Lung microvascular endothelial cell (primary cell): ENCODE measurements at regions not wholly inside any gene's neighbourhood (a gene's known extent, or its start where the extent isn't known, plus 50 kb on each side); places are given as distances from the start of the nearest gene placed in this dataset.
"Not testable (repeated sequence)": the region's sequence is repeated elsewhere in the genome, so short reads cannot be mapped to it uniquely, and the experiment has no call there.

Experiments
- DNase-seq, 2 donors: peaks; one replicate each; pipeline versions ENCODE4 v3.0.0 to v3.0.0-alpha.2; 2010; ENCODE audit warnings: low read depth in 2 of 2

DNA sequence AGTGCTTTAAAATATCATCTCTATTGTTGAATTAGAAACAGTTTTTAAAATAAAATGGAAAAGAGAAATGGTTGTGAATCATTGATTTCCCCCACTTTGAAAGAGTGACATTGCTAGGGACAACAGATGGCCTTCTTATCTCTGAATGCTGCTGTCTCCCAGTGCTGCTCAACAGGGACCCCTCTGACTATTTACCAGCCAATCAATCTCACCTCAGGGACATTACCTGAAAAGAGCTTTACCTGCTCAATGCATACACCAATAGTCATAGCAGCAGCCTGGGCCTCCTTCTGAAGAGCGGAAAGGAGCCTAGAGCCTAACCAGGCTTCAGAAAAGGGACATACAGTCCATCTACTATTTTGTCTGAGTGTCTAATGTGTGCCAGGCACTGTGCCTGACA, 162.8 kb downstream of the CGGBP1 start:
- no peak for DNase-seq

DNA sequence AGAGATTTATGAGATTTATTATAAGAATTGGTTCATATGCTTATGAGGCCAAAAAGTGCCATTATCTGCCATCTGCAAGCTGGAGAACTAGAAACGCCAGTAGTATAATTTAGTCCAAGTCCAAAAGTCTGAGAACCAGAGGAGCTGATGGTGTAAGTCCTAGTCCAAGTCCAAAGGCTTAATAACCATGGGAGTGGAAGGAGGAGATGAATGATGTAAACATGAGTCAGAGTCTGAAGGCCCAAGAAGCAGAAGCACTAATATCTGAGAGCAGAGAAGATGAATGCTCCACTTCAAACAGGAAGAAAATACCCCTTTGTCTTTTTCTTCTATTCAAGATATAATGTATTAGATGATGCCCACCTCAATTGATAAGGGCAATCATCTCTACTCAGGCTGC, 185.7 kb downstream of the CGGBP1 start:
- DNase-seq, result peak in 1 of 2 donors; percentile 16

DNA sequence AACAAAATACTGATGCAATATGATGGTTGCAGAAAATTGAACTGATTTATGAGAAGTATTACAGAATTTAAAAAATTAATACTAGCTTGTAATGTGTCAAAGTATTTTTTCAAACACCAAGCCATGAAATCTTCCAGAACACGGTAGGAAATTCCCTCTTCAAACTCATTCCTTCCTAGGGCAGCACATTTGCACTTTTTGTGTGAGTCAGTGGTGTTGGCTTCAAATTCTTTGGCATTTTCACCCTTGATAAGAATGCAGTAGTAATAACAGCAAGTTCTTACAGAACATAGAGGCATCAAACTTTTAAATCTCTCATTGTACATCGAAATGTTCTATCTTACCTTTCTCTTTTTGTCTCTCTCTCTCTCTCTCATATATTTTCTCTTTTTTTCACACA, 191.8 kb downstream of the CGGBP1 start:
- DNase-seq, result peak in 1 of 2 donors; percentile 30

DNA sequence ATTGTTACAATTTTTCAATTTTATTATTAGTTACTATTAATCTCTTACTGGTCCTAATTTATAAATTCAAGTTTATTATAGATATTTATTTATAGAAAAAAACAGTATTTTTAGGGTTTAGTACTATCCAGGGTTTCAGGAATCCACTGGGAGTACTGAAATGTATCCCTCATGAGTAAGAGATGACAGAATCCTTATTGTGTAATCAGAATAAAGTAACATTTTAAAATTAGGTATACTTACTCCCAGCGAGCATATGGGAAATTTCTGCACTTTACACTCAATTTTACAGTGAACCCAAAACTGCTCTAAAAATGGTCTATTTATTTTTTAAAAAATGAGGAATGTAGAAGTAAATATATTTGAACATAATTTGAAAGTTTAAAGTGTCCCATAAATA, 202.7 kb downstream of the CGGBP1 start:
- DNase-seq, result no peak

DNA sequence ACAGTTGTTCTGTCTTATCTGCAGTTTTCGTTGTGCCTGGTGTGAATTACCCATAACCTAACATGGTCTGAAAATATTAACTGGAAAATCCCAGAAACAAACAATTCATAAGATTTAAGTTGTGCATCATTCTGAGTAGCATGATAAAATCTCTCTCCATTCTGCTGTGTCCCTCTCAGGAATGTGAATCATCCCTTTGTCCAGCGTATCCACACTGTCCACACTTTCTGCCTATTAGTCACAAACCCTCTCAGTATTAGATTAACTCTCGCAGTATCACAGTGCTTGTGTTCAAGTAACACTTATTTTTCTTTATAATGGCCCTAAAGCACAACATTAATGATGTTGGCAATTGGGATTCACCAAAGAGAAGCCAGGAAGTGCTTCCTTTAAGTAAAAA, 203.2 kb downstream of the CGGBP1 start:
- peak; percentile 12 to 45 for DNase-seq

DNA sequence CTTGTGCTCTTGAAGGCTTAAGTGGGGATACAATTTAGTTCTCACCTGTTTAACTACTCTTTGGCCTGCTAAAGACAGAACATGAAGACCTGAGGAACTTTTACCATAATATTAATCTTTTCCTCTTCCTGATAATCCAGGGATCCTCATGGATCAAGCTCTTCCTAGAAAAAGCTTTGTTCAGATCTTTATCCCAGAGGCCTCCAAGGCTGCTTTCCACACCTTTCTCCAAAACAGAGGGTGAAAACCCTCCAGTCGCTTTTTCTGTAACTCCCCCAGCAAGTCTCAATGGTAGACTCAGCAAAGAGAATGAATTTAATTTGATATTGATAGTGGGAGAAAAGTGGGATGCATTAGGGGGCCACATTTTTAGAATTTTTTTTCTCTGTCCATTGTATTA, 203.6 kb downstream of the CGGBP1 start:
- no peak for DNase-seq

DNA sequence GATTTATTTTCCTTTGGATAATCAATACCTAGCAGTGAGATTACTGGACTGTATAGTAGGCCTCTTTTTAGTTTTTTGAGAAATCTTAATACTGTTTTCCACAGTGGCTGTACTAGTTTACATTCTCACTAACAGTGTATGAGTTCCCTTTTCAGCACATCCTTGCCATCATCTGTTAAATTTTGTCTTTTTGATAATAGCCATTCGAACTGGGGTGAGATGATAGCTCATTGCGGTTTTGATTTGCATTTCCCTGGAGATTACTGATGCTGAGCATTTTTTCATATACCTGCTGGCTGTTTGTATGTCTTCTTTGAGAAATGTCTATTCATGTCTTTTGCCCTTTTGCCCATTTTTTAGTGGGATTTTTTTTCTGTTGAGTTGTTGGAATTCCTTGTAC, 210.8 kb downstream of the CGGBP1 start:
- no peak for DNase-seq

DNA sequence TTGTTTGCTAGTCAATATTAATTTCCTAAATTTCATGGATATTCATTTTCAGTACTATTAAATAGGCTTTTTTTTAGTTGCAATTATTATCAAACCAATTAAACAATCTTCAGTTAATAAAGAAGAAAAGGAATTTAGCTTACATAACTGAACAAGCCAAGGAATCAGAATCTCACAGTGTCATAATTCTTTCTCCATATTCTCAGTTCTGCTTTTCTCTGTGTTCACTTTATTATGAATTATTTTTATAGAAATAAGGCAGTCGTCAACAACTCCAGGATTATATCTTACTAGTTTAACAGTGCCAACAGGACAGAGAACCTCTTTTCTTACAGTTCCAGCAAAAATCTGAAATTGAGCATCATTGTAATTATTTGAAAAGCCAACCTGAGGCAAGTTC, 221.7 kb downstream of the CGGBP1 start:
- no peak for DNase-seq

DNA sequence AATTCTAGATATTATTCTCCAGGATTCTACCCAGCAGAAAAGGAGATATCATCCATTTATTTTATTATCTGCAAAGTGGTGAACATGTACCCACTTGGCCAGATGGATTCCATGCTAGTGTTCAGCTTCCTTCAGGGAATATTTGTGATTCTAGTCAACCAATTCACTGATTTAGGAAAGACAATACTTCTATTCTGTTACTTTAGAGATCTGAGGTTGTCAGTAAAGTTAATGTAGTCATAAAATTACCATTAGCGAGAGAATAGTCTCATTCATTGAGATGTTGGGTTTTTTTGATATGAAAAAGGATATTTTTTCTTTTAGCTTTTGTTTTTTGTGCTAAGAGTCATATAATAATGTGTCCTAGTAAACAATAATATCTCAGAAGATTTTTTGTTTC, 222.8 kb downstream of the CGGBP1 start:
- DNase-seq, result no peak

DNA sequence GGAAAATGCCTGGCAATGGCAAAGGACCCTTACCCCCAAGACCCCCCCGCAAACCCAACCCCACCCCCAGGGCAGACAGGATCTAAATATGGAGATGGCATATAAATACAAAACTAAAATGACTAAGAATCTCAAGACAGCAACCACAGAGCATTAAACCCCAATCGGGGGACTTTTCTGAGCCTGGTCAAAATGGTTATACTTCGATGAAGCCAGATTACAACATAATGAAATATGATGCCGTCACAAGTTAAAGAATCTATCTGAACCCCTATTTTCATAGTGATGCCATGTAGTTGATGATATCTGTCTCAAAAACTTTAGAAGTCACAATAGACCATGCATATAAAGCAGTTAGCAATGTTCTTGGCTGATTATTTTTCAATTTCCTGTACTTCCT, 223.6 kb downstream of the CGGBP1 start:
- no peak for DNase-seq

DNA sequence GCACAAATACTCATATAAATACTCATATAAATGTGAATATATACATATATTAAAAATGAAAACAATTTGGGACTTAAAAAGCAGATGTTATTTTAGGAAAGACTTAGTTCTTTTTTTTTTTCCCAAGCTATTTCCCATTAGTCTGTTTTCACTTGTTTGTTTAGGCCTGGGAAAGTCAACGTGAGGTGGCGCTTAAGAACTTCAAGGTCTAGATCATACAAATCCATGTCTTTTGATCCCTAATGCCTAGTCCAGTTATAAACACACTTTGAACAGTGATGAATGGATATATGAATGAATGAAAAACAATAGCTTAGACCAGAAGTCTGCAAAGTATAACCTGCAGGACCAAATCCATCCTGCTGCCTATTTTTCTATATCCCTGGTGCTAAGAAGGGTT, 224.5 kb downstream of the CGGBP1 start:
- no peak for DNase-seq

DNA sequence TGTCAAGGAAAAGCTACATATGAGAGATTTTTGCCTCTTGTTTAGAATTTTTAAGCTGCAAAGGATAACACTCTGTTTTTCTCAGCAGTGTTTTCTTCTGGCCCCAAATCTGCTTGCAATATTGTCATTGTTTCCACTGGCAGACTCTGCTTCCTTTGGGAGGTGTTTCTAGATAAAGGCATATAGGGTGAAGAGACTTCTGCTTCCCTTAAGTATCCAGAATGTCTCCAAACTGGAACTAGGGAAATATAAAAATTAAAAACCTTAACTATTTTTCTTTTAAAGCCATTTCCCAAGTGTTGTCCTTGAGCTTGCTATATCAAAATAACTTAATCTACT, 225.8 kb downstream of the CGGBP1 start:
- DNase-seq, result no peak

DNA sequence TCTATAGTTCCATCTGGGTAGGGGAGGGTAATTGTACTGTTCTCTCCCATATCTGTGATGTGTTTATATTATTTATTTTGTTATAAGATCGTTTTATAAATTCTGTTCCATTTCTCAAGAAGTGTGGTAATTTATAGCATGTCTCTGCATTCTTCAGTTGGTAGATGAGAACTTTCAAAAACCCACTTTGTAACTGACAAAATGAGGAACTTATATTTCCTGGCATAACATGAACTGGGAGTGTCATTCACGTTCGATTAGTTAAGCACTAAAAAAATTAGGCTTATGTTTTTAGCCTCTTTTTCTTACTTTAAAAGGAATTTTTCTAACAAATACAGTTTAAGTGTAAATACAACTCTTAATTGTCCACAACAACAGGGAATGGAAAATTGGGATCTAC, 230.8 kb downstream of the CGGBP1 start:
- DNase-seq, result no peak

DNA sequence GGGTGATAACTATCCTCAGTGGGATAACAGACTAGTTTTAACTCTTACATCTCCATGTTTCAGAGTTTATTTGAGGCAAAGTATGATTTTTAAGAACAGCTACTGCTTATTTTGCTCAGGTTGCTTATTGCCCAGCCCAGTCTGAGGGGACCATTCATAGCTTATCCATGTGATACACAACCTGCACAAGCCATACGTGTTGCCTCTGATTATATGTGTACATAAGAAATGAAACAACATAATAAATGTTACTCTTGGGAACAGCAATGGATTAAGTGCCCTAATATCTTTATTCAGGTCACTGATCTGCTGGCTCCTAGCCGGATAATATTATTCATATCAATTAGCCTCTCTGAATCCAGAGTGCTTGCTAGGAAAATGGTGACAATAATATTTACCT, 236.2 kb downstream of the CGGBP1 start:
- no peak for DNase-seq

DNA sequence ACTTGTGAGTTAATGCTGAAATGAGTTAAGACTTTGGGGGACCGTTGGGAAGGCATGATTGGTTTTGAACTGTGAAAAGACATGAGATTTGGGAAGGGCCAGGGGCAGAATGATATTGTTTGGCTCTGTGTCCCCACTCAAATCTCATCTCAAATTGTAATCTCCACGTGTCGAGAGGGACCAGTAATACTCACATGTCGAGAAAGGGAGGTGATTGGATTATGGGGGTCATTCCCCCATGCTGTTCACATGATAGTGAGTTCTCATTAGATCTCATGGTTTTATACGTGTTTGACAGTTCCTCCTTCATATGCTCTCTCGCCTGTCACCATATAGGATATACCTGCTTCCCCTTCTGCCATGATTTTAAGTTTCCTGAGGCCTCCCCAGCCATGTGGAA, 245.3 kb downstream of the CGGBP1 start:
- not testable (repeated sequence) for DNase-seq

DNA sequence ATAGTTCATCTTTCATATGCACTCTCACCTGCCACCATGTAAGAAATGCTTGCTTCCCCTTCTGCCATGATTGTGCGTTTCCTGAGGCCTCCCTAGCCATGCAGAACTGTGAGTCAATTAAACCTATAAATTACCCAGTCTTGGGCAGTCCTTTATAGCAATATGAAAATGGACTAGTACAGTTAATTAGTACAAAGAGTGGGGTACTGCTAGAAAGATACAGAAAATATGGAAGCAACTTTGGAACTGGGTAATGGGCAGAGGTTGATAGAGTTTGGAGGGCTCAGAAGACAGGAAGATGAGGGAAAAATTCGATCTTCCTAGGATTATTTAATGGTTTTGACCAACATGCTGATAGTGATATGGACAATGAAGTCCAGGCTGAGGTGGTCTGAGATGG, 246.9 kb downstream of the CGGBP1 start:
- DNase-seq, result no peak

DNA sequence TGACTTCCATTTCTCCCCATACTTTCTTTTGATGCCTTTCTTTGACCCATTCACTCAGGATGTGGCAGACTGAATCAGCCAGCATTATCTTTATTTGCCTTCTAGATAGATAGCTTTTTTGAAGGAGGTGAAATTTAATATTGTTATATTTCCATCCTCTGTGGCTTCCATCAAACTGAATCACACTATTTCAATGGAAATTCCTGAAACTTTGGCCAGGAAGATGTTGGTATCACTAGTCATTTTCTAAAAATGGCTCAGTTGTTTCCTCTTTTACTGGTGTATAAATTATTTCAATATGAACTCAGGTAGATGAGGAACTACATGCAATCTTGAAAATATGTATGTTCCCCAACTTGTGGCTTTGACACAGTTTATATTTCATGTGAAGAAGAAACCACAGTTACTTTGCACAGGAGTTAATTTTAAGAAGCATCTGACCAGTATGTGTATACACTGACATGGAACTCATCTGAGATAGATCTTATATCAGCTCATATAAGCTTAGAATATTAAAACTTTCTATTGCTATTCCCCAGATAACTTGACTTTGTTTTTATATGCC, 248.3 kb downstream of the CGGBP1 start:
- peak in 1 of 2 donors; percentile 2 for DNase-seq

DNA sequence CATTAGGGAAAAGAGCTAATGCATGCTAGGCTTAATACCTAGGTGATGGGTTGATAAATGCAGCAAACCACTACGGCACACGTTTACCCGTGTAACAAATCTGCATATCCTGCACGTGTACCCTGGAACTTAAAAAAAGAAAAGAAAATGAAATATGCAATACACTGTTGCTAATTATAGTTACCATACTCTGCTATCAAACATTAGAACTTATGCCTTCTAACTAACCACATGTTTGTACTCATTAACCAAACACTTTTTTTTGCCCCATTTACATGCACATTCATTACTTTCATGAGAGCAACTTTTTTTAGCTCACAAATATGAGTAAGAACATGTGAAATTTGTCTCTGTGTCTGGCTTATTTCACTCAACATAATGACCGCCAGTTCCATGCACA, 253.1 kb downstream of the CGGBP1 start:
- no peak for DNase-seq

DNA sequence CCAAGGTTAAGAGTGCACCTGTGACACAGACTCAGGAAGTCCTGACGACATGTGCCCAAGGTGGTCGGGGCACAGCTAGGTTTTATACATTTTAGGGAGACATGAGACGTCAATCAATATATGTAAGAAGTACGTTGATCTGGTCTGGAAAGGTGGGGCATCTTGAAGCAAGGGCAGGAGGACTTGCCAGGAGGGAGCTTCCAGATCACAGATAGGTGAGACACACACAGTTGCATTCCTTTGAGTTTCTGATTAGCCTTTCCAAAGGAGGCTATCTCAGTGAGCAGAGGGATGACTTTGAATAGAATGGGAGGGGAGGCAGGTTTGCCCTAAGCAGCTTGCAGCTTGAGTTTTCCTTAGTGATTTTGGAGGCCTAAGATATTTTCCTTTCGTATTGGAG, 257.4 kb downstream of the CGGBP1 start:
- no peak for DNase-seq

DNA sequence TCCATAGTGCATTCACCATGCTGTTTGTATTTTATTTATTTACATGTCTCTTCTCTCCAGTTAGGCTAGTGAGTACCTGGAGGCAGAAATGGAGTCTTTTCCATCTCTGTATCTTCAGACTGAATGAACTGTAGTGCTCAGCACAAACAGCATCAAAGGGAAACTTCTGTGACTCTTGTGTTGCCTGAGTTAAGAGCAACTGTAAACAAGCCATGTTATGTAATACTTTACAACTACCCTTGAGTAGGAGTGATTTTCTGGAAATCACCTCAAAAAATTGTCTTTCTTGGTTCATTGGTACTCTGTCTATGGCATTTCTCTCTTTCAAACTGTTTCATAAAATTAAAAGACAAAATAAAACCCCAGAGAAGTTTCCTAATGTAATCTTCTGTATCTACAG, 258.3 kb downstream of the CGGBP1 start:
- DNase-seq, result no peak

DNA sequence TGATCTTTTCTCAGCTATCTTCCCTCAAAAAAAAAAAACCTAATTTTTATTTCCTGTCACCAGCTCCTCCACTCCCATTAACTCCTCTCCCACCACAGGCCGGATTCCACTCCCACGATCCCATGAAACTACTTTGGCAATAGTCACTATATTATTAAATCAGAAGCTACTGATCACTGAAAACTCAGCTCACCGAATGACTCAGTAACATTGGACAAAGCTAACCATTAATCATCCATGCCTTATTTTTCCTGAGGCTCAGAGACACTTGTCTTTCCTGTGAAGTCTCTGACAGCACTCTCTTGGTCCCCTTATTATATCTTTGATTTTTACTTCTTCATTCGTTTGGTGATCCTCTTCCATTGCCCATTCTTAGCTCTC, 260.2 kb downstream of the CGGBP1 start:
- peak in 1 of 2 donors; percentile 17 for DNase-seq

DNA sequence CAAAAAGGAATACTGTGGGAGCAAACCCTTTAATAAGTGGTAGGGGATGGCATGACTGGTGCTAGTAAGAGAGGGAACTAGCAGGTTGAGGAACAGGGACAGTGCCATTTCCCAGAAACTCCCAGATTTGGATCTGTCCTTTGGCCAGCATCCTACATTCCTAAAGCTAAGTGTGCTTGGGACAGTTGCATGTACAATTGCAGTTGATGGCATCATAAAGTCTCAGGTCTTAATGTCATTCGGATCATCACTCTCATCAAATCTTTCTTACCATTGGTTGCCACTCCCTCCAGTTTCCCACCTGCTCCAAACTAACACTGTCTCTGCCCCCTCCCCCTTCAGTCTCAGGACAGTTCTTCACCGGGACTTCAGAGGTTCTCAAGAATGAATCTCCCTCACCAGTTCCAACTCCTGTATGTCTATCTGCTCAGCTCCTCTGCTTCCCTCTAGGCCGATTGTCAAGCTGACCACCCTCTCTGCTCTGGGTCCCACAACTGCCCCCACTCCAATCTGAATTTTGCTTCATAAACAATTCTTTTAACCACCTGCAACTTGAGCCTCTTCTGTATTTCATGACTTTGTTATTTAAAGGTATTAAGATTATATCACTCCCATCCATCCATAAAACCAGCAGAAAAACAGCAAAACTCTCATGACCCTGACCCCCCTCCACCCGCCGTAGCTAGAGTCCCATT, 260.8 kb downstream of the CGGBP1 start:
- DNase-seq, result no peak

DNA sequence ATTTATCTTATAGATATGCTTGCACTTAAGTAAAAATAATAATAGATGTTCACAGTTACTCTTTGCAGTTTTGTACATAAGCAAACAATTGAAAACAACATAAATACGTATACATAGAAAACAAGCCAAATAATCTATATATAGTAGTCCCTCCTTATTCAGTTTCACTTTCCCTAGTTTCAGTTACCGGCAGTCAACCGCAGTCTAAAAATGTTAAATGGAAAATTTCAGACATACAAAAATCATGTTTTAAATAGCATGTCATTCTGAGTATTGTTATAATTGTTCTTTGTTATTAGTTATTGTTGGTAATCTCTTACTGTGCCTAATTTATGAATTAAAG, 262.0 kb downstream of the CGGBP1 start:
- no peak for DNase-seq
